HepG2 (cell line): ENCODE measurements at regions not wholly inside any gene's neighbourhood (a gene's known extent, or its start where the extent isn't known, plus 50 kb on each side); places are given as distances from the start of the nearest gene placed in this dataset.

Experiments used
- BRD4 ChIP-seq: sonication (generic); formaldehyde crosslinking; IDR thresholded peaks from 2 replicates; pipeline ENCODE4 v1.4.0; 2020; ENCODE audit warnings: missing genetic modification reagents
- CERS6 ChIP-seq: sonication (generic); formaldehyde crosslinking; IDR thresholded peaks from 2 replicates; pipeline ENCODE4 v1.5.0; 2020; ENCODE audit warnings: missing genetic modification reagents
- GPN1 ChIP-seq: sonication (generic); formaldehyde crosslinking; IDR thresholded peaks from 2 replicates; pipeline ENCODE4 v1.5.1; 2020; ENCODE audit warnings: missing genetic modification reagents, borderline replicate concordance
- HMGXB4 ChIP-seq, 2 experiments: sonication (generic) in 1 of 2; formaldehyde crosslinking in 1 of 2; IDR thresholded peaks; 2 replicates each; pipeline versions ENCODE4 v1.4.0 to v1.6.1; 2018 to 2020; ENCODE audit warnings: missing genetic modification reagents in 2 of 2, borderline replicate concordance in 1 of 2, low read depth in 1 of 2, mild to moderate bottlenecking in 1 of 2, missing biosample characterization in 1 of 2
- NFE2L1 ChIP-seq: sonication (generic); formaldehyde crosslinking; IDR thresholded peaks from 2 replicates; pipeline ENCODE4 v1.4.0; 2020; ENCODE audit warnings: missing genetic modification reagents, mild to moderate bottlenecking, borderline replicate concordance
- RBFOX2 ChIP-seq: fragments of 200-400 bp; formaldehyde crosslinking; IDR thresholded peaks from 2 replicates; pipeline ENCODE4 v1.6.1; 2017; ENCODE audit warnings: low read depth, mild to moderate bottlenecking, low read length
- REPIN1 ChIP-seq: sonication (generic); formaldehyde crosslinking; IDR thresholded peaks from 2 replicates; pipeline ENCODE4 v1.8.0; 2022; ENCODE audit warnings: missing genetic modification reagents, low read depth, mild to moderate bottlenecking, borderline replicate concordance
- SPEN ChIP-seq: sonication (generic); formaldehyde crosslinking; IDR thresholded peaks from 2 replicates; pipeline ENCODE4 v1.5.1; 2020; ENCODE audit warnings: low read depth, mild to moderate bottlenecking, missing genetic modification reagents
- STAG1 ChIP-seq: sonication (generic); formaldehyde crosslinking; IDR thresholded peaks from 2 replicates; pipeline ENCODE4 v1.4.0; 2020; ENCODE audit warnings: missing genetic modification reagents
- TAF15 ChIP-seq: fragments of 200-400 bp; formaldehyde crosslinking; IDR thresholded peaks from one replicate; pipeline ENCODE4 v1.6.1; 2018; ENCODE audit warnings: mild to moderate bottlenecking, low read depth, low read length; ENCODE audit not compliant: poor library complexity, severe bottlenecking
- ZFP36 ChIP-seq: fragments of 150-350 bp; IDR thresholded peaks from 2 replicates; pipeline ENCODE4 v1.6.1; 2018; ENCODE audit warnings: borderline replicate concordance, low read length, low read depth; ENCODE audit not compliant: partially characterized antibody
- ZNF101 ChIP-seq: sonication (generic); formaldehyde crosslinking; IDR thresholded peaks from 2 replicates; pipeline ENCODE4 v1.4.0; 2020; ENCODE audit warnings: mild to moderate bottlenecking, low read depth, missing genetic modification reagents, borderline replicate concordance
- ZNF318 ChIP-seq: sonication (generic); formaldehyde crosslinking; IDR thresholded peaks from 2 replicates; pipeline ENCODE4 v1.4.0; 2020; ENCODE audit warnings: mild to moderate bottlenecking, missing genetic modification reagents
- ZNF598 ChIP-seq: sonication (generic); formaldehyde crosslinking; IDR thresholded peaks from 2 replicates; pipeline ENCODE4 v1.5.1; 2020; ENCODE audit warnings: mild to moderate bottlenecking, missing genetic modification reagents, borderline replicate concordance
- ZNF615 ChIP-seq: sonication (generic); formaldehyde crosslinking; IDR thresholded peaks from 2 replicates; pipeline ENCODE4 v1.5.0; 2020; ENCODE audit warnings: mild to moderate bottlenecking, missing genetic modification reagents, borderline replicate concordance
- ZNF644 ChIP-seq: IDR thresholded peaks from 2 replicates; pipeline ENCODE4 v1.6.1; 2016; ENCODE audit warnings: low read depth
- ZNF713 ChIP-seq: sonication (generic); formaldehyde crosslinking; IDR thresholded peaks from 2 replicates; pipeline ENCODE4 v1.4.0; 2020; ENCODE audit warnings: mild to moderate bottlenecking, missing genetic modification reagents
- ZNF775 ChIP-seq: sonication (generic); formaldehyde crosslinking; IDR thresholded peaks from 2 replicates; pipeline ENCODE4 v1.4.0; 2020; ENCODE audit warnings: missing genetic modification reagents, mild to moderate bottlenecking, moderate library complexity, borderline replicate concordance

GRCh38 chr4:123856689-123857545, 460.3 kb downstream of the SPRY1 start (continued):
- TF ChIP-seq TAF15 (no peak), ZNF644 (CRISPR knock-in tag) (peak; percentile 98), HMGXB4 (CRISPR knock-in tag; IDR thresholded peaks at IDR 0.05; ENCODE audit: borderline replicate concordance in 1 of 2, low read depth in 1 of 2) (peak in 1 of 2 experiments; percentile 54; a peak in 1 of 4 replicates), ZNF101 (no peak), ZFP36 (no peak), ZNF598 (CRISPR knock-in tag) (no peak), RBFOX2 (no peak), SPEN (no peak), ZNF615 (CRISPR knock-in tag) (no peak), ZNF318 (CRISPR knock-in tag) (no peak), REPIN1 (no peak), ZNF713 (no peak), CERS6 (no peak), STAG1 (CRISPR knock-in tag) (peak; percentile 32), GPN1 (CRISPR knock-in tag) (no peak), ZNF775 (CRISPR knock-in tag) (no peak), BRD4 (CRISPR knock-in tag) (peak; percentile 84; the same call in 1 of the 2 replicates), NFE2L1 (CRISPR knock-in tag) (no peak)
